ENCODE measurements at regions not wholly inside any gene's neighbourhood (a gene's known extent, or its start where the extent isn't known, plus 50 kb on each side); places are given as distances from the start of the nearest gene placed in this dataset.

DNA sequence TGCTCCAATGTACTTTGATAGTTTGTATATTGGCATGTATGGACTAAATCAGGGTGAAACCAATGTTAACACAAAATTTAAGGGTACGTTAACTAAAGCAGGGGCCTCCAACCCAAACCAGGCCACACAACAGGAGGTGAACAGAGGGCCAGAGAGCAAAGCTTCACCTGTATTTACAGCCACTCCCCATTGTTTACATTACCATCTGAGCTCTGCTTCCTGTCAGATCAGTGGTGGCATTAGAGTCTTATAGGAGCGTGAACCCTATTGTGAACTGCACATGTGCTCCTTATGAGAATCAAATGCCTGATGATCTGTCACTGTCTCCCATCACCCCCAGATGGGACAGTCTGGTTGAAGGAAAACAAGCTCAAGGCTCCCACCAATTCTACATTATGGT is 62.0 kb upstream of the SCIN start:
- no peak for DNase-seq (ENCODE audit: low read depth)
- TF ChIP-seq, protein P1, sequence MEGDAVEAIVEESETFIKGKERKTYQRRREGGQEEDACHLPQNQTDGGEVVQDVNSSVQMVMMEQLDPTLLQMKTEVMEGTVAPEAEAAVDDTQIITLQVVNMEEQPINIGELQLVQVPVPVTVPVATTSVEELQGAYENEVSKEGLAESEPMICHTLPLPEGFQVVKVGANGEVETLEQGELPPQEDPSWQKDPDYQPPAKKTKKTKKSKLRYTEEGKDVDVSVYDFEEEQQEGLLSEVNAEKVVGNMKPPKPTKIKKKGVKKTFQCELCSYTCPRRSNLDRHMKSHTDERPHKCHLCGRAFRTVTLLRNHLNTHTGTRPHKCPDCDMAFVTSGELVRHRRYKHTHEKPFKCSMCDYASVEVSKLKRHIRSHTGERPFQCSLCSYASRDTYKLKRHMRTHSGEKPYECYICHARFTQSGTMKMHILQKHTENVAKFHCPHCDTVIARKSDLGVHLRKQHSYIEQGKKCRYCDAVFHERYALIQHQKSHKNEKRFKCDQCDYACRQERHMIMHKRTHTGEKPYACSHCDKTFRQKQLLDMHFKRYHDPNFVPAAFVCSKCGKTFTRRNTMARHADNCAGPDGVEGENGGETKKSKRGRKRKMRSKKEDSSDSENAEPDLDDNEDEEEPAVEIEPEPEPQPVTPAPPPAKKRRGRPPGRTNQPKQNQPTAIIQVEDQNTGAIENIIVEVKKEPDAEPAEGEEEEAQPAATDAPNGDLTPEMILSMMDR (conservative IDR thresholded peaks at IDR 0.05; ENCODE audit: low read depth, low read length), result no peak

DNA sequence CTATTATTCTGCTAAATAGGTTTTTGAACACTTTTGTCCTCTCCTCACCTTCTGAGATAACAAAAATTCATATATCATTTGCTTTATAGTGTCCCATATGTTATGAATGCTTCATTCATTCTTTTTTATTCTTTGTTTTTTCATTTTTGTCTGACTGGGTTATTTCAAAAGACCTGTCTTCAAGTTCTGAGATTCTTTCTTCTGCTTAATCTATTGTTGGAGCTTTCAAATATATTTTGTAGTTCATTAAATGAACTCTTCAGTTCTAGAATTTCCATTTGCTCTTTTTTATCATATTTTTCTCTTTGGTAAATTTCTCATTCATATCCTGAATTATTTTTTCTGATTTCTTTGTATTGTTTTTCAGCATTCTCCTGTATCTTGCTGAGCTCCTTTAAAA is 53.1 kb upstream of the SCIN start:
- no peak for DNase-seq (ENCODE audit: low read depth)
- H3K4me3 ChIP-seq (ENCODE audit: low read depth, low read length), result no peak overlapping the region
- TF ChIP-seq, protein P1 (conservative IDR thresholded peaks at IDR 0.05; ENCODE audit: low read depth, low read length), result no peak

More for the DNA sequence above, 62.0 kb upstream of the SCIN start:
- no peak overlapping the region for H3K4me3 ChIP-seq (ENCODE audit: low read depth, low read length)

DNA sequence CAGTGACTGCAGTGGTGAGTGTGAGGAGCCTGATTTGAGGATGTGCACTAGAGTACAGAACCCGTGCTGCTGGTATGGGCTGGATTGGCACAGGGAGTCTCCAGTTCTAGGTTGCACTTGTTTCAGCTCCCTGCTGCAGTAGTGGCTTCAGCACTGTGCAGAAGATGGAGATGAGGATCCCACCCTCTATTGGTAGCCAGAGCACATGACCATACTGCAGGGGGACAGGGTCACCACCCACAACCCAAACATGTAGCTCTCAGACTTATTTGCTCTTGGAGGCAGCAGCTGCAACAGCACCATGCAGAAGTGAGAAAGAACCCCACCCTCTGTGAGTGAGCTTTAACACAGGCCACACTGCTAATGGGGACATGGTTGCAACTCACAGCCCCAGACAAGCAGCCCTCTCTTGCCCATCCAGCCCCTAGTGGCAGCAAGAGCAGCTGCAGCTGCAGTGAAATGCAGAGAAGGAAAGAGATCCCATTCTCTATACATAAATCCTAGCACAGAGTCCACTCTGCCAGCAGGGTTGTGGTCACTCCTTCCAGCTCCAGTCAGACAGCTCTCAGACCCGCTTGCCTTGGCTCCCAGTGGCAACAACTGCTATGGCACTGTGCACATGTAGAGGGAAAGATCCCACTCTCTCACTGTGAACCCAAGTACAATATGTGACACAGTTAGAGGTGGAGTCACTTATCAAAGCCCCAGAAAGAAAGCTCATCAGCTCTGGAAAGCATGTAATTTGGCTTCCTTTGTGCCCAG is 51.4 kb upstream of the SCIN start:
- no peak overlapping the region for H3K4me3 ChIP-seq (ENCODE audit: low read depth, low read length)
- DNase-seq (ENCODE audit: low read depth), result no peak
- TF ChIP-seq, protein P1 (conservative IDR thresholded peaks at IDR 0.05; ENCODE audit: low read depth, low read length), result peak; percentile 74

DNA sequence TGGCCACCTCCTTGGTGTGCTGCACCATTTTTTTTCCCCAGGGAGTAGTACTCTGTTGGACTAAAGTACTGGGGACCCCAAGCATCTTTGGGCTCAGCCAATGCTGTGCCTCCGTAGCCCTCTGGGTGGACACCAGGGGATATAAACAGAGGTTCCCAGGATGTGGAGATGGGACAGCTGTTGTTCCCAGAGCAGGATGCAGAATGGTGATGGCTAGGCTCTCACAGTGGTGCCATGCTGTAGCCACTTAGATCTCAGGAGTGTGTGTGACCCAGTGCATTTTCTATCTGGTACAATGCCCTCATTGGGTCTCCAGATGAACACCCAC is 50.9 kb upstream of the SCIN start:
- H3K4me3 ChIP-seq (ENCODE audit: low read depth, low read length), result no peak overlapping the region
- DNase-seq (ENCODE audit: low read depth), result no peak
- TF ChIP-seq, protein P1 (conservative IDR thresholded peaks at IDR 0.05; ENCODE audit: low read depth, low read length), result no peak
